Endothelial cell of umbilical vein (primary cell): ENCODE measurements at regions not wholly inside any gene's neighbourhood (a gene's known extent, or its start where the extent isn't known, plus 50 kb on each side); places are given as distances from the start of the nearest gene placed in this dataset.

Experiments used
- BruUV-seq: library from RNA; stranded (reverse); fragments of 400-500 nt; replicated peaks from 2 replicates; lab custom pipeline; 2021; lab: Mats Ljungman, UMichigan
- CTCF ChIA-PET: fragments of 300-600, 350-600 bp; sonication (Branson Sonifier 250); formaldehyde crosslinking; loops from one replicate; lab custom pipeline; 2021; ENCODE audit warnings: antibody characterized with exemption, inconsistent platforms; lab: Charles Lee
- POLR2A ChIA-PET: fragments of 300-600, 350-600 bp; sonication (Branson Sonifier 250); formaldehyde crosslinking; loops from one replicate; lab custom pipeline; 2021; ENCODE audit warnings: antibody characterized with exemption, inconsistent platforms; lab: Charles Lee
- DNase-seq: peaks from one replicate; pipeline ENCODE4 v3.0.0-alpha.2; 2011; ENCODE audit warnings: low read depth, low spot score
- FAIRE-seq: peaks from 2 replicates; lab custom pipeline; 2011; peaks lifted over from hg19 to GRCh38; lab: Jason Lieb, UNC
- H2AFZ ChIP-seq: 2 replicates; pipeline ENCODE4 v1.6.0; 2012; ENCODE audit warnings: low read depth, low read length, control low read depth, inconsistent platforms
- H3K27ac ChIP-seq: 2 replicates; pipeline ENCODE4 v1.5.1; 2011; ENCODE audit warnings: low read depth, mild to moderate bottlenecking, control low read depth, low read length, moderate library complexity; ENCODE audit not compliant: insufficient read depth
- H3K27me3 ChIP-seq, 2 experiments: 2 replicates each; pipeline versions ENCODE4 v1.6.0 to v1.6.1; 2011; ENCODE audit warnings: low read length in 2 of 2, mixed read lengths in 1 of 2; ENCODE audit not compliant: control insufficient read depth in 2 of 2, insufficient read depth in 2 of 2
- H3K36me3 ChIP-seq, 2 experiments: 2 replicates in 1 of 2; 3 replicates in 1 of 2; pipeline ENCODE4 v1.5.1; 2011; ENCODE audit warnings: low read length in 2 of 2, mild to moderate bottlenecking in 1 of 2, moderate library complexity in 1 of 2; ENCODE audit not compliant: control insufficient read depth in 2 of 2, insufficient read depth in 2 of 2; ENCODE audit errors: extremely low read depth in 1 of 2
- H3K4me1 ChIP-seq: 3 replicates; pipeline ENCODE4 v1.5.1; 2011; ENCODE audit warnings: mild to moderate bottlenecking, low read length; ENCODE audit not compliant: control insufficient read depth, insufficient read depth; ENCODE audit errors: extremely low read depth
- H3K4me2 ChIP-seq: 2 replicates; pipeline ENCODE4 v1.6.1; 2011; ENCODE audit warnings: low read length, control low read depth, mixed read lengths; ENCODE audit not compliant: insufficient read depth
- H3K4me3 ChIP-seq, 3 experiments: fragments of 200-600 bp in 1 of 3; sonication (generic), shearing (Covaris generic) in 1 of 3; replicated peaks in 1 of 3; 2 replicates each; pipeline ENCODE4 v1.5.1; 2011 to 2016; ENCODE audit warnings: control low read depth in 3 of 3, low read length in 3 of 3, mild to moderate bottlenecking in 2 of 3, inconsistent platforms in 1 of 3, low read depth in 1 of 3, moderate library complexity in 1 of 3; ENCODE audit not compliant: insufficient read depth in 1 of 3
- H3K79me2 ChIP-seq: 2 replicates; pipeline ENCODE4 v1.6.0; 2012; ENCODE audit warnings: low read length, inconsistent platforms; ENCODE audit not compliant: control insufficient read depth, insufficient read depth
- H3K9ac ChIP-seq: replicated peaks from 2 replicates; pipeline ENCODE3; 2011; ENCODE audit warnings: low read length, control low read depth; ENCODE audit not compliant: insufficient read depth; ENCODE audit errors: extremely low read depth
- H3K9me1 ChIP-seq: replicated peaks from 3 replicates; pipeline ENCODE4 v1.6.0; 2011; ENCODE audit warnings: mild to moderate bottlenecking, low read length; ENCODE audit not compliant: control insufficient read depth, insufficient read depth; ENCODE audit errors: extremely low read depth
- H3K9me3 ChIP-seq: replicated peaks from 2 replicates; pipeline ENCODE4 v1.5.1; 2012; ENCODE audit warnings: low read length, inconsistent platforms; ENCODE audit not compliant: control insufficient read depth, insufficient read depth
- H4K20me1 ChIP-seq: replicated peaks from 2 replicates; pipeline ENCODE3; 2011; ENCODE audit warnings: mild to moderate bottlenecking, low read length; ENCODE audit not compliant: control insufficient read depth, insufficient read depth; ENCODE audit errors: extremely low read depth
- CTCF ChIP-seq, 2 donors: IDR thresholded peaks; 1 replicate in 1 of 2; 2 replicates in 1 of 2; pipeline ENCODE4 v1.5.1; 2011; ENCODE audit warnings: low read length in 2 of 2, mild to moderate bottlenecking in 2 of 2, moderate library complexity in 2 of 2, control low read depth in 1 of 2, inconsistent platforms in 1 of 2, low read depth in 1 of 2; ENCODE audit not compliant: insufficient read depth in 1 of 2; ENCODE audit errors: extremely low read depth in 1 of 2
- EZH2 ChIP-seq: IDR thresholded peaks from 2 replicates; pipeline ENCODE4 v1.6.1; 2012; ENCODE audit warnings: borderline replicate concordance, low read depth, mild to moderate bottlenecking, moderate library complexity, low read length, inconsistent platforms; ENCODE audit not compliant: severe bottlenecking
- FOS ChIP-seq: IDR thresholded peaks from 2 replicates; pipeline ENCODE4 v1.6.1; 2011; ENCODE audit warnings: mild to moderate bottlenecking, low read length, moderate library complexity, borderline replicate concordance; ENCODE audit not compliant: insufficient read depth
- GATA2 ChIP-seq: IDR thresholded peaks from 2 replicates; pipeline ENCODE4 v1.7.0; 2011; ENCODE audit warnings: low read depth, mild to moderate bottlenecking, moderate library complexity, mixed read lengths, low read length; ENCODE audit not compliant: insufficient read length, insufficient read depth
- JUN ChIP-seq: IDR thresholded peaks from 2 replicates; pipeline ENCODE4 v1.6.1; 2011; ENCODE audit warnings: borderline replicate concordance, low read depth; ENCODE audit not compliant: insufficient read length, insufficient read depth
- MAX ChIP-seq: IDR thresholded peaks from 2 replicates; pipeline ENCODE4 v1.6.1; 2011; ENCODE audit not compliant: insufficient read depth, insufficient read length
- POLR2A ChIP-seq: IDR thresholded peaks from 2 replicates; pipeline ENCODE4 v1.6.1; 2012; ENCODE audit warnings: low read depth, mild to moderate bottlenecking, control low read depth, low read length
- POLR2AphosphoS5 ChIP-seq: IDR thresholded peaks from 2 replicates; pipeline ENCODE4 v1.6.1; 2012; ENCODE audit warnings: low read depth, mild to moderate bottlenecking, control low read depth, low read length, moderate library complexity; ENCODE audit not compliant: insufficient read depth
- dilution Hi-C: fragments of 300-500 bp; cut with MboI; formaldehyde crosslinking; loops from one replicate; pipeline ENCODE4 v1.15.0; 2019; ENCODE audit warnings: low sequenced_read_pairs; ENCODE audit not compliant: extremely low pct_ligation_motif_present
- intact Hi-C: fragments of 100-400 bp; cut with micrococcal nuclease; formaldehyde crosslinking; loops from one replicate; pipeline ENCODE4 v1.10.0; 2022

- dilution Hi-C loops (no loop called here), intact Hi-C loops (no loop called here)
- no peaks in the 10 kb centered on the region for H3K36me3 ChIP-seq
- no peak overlapping the region for H3K9ac ChIP-seq
- DNase-seq, result peak; percentile 53
- no peak overlapping the region for H3K4me2 ChIP-seq
- no peak overlapping the region for H2AFZ ChIP-seq
- POLR2A ChIA-PET, result no interaction called here
- CTCF ChIA-PET, result interaction anchor here (1.0 to 1.2 kb wide), 2 partner anchors 13 to 18 kb away, joined by 3 to 5 read pairs; no protein-coding TSS in a partner anchor
- H3K9me3 ChIP-seq, result no peaks in the 10 kb centered on the region
- TF ChIP-seq FOS (no peak), MAX (no peak)
- BruUV-seq, result no TSS peak
- H3K79me2 ChIP-seq, result no peaks in the 10 kb centered on the region
- no peak overlapping the region for H3K4me3 ChIP-seq
- peaks cover 0 to 2% of the 10 kb centered on the region in 2 experiments for H3K27me3 ChIP-seq
- H3K9me1 ChIP-seq, result no peaks in the 10 kb centered on the region
- H3K4me1 ChIP-seq, result peaks cover 27% of the 10 kb centered on the region
- no peaks in the 10 kb centered on the region for H4K20me1 ChIP-seq
- no peak for FAIRE-seq
- H3K27ac ChIP-seq, result no peak overlapping the region
Measured at GRCh38 chr1:184255560-184255959, 131.3 kb upstream of the C1orf21 start.

GRCh38 chr1:184257873-184258272 is 129.0 kb upstream of the C1orf21 start:
- intact Hi-C loops (loop anchor here (2.0 kb wide), 2 partner anchors 39 to 129 kb away; partner anchors contain the start of gene C1orf21), dilution Hi-C loops (no loop called here)
- Histone ChIP-seq H2AFZ (no peak overlapping the region), H3K36me3 (no peaks in the 10 kb centered on the region), H3K27ac (no peak overlapping the region), H3K4me3 (no peak overlapping the region), H3K79me2 (no peaks in the 10 kb centered on the region), H3K27me3 (no peaks in the 10 kb centered on the region), H4K20me1 (no peaks in the 10 kb centered on the region), H3K4me1 (peaks cover 27% of the 10 kb centered on the region), H3K9me1 (no peaks in the 10 kb centered on the region), H3K9me3 (no peaks in the 10 kb centered on the region), H3K4me2 (peak overlapping the region; percentile 49), H3K9ac (no peak overlapping the region)
- FAIRE-seq, result no peak
- peak; percentile 28 for DNase-seq
- CTCF ChIA-PET, result interaction anchor here (0.6 to 1.0 kb wide), 3 partner anchors 15 to 35 kb away, joined by 3 to 4 read pairs (median 3); no protein-coding TSS in a partner anchor
- no TSS peak for BruUV-seq
- POLR2A ChIA-PET, result no interaction called here
- TF ChIP-seq POLR2AphosphoS5 (no peak), GATA2 (peak; percentile 65), POLR2A (no peak), EZH2 (no peak), JUN (no peak), FOS (no peak), CTCF (IDR thresholded peaks at IDR 0.05; ENCODE audit: extremely low read depth in 1 of 2, insufficient read depth in 1 of 2, low read depth in 1 of 2, low read length in 2 of 2) (no peak)
